WTC11 (cell line): ENCODE measurements at regions not wholly inside any gene's neighbourhood (a gene's known extent, or its start where the extent isn't known, plus 50 kb on each side); places are given as distances from the start of the nearest gene placed in this dataset.

Source experiments
- ATAC-seq: fragments of 200-7000 bp; cut with Tn5 transposase; 2 replicates; pipeline ENCODE4 v1.10.0; 2021; ENCODE audit warnings: mild to moderate bottlenecking, moderate library complexity
- CTCF ChIA-PET: fragments of 300-600 bp; sonication (Branson Sonifier 250); formaldehyde crosslinking; loops from one replicate; lab custom pipeline; 2021; ENCODE audit warnings: antibody characterized with exemption; lab: Charles Lee
- POLR2A ChIA-PET: fragments of 350-600 bp; sonication (Branson Sonifier 250); formaldehyde crosslinking; loops from one replicate; lab custom pipeline; 2021; ENCODE audit warnings: antibody characterized with exemption; lab: Charles Lee
- DNase-seq: peaks from one replicate; pipeline ENCODE4 v3.0.0; 2021; ENCODE audit warnings: low spot score
- H3K27ac Mint-ChIP-seq: 2 replicates; pipeline ENCODE4 v1.8.0; 2021; ENCODE audit warnings: mixed read lengths
- H3K27me3 Mint-ChIP-seq: 2 replicates; pipeline ENCODE4 v1.8.0; 2021; ENCODE audit warnings: low read depth, mild to moderate bottlenecking, moderate library complexity, mixed read lengths
- H3K36me3 Mint-ChIP-seq: 2 replicates; pipeline ENCODE4 v1.8.0; 2021; ENCODE audit warnings: mixed read lengths
- H3K4me1 Mint-ChIP-seq: 2 replicates; pipeline ENCODE4 v1.8.0; 2022; ENCODE audit warnings: mixed read lengths
- H3K4me3 Mint-ChIP-seq: 2 replicates; pipeline ENCODE4 v1.8.0; 2021; ENCODE audit warnings: mild to moderate bottlenecking, moderate library complexity, mixed read lengths
- H3K9me3 Mint-ChIP-seq: 2 replicates; pipeline ENCODE4 v1.8.0; 2021; ENCODE audit warnings: mixed read lengths
- ARID4B ChIP-seq: sonication (generic); formaldehyde crosslinking; IDR thresholded peaks from 2 replicates; pipeline ENCODE4 v1.8.0; 2023; ENCODE audit warnings: missing genetic modification reagents, mild to moderate bottlenecking, borderline replicate concordance
- ATF6 ChIP-seq: sonication (generic); formaldehyde crosslinking; IDR thresholded peaks from 2 replicates; pipeline ENCODE4 v1.8.1; 2023; ENCODE audit warnings: mild to moderate bottlenecking, missing genetic modification reagents
- E2F1 ChIP-seq: sonication (generic); formaldehyde crosslinking; IDR thresholded peaks from 2 replicates; pipeline ENCODE4 v1.8.0; 2022; ENCODE audit warnings: mild to moderate bottlenecking, missing genetic modification reagents
- ELF4 ChIP-seq: sonication (generic); formaldehyde crosslinking; IDR thresholded peaks from 2 replicates; pipeline ENCODE4 v1.8.1; 2022; ENCODE audit warnings: low read depth, mild to moderate bottlenecking, moderate library complexity, missing genetic modification reagents
- HMGA2 ChIP-seq: fragments of 250-450 bp; sonication (Bioruptor Pico); IDR thresholded peaks from 2 replicates; pipeline ENCODE4 v1.4.0; 2021; ENCODE audit warnings: mild to moderate bottlenecking, moderate library complexity
- HMGXB4 ChIP-seq: sonication (generic); formaldehyde crosslinking; IDR thresholded peaks from 2 replicates; pipeline ENCODE4 v1.8.1; 2023; ENCODE audit warnings: mild to moderate bottlenecking, moderate library complexity, missing genetic modification reagents
- KAT7 ChIP-seq: sonication (generic); formaldehyde crosslinking; IDR thresholded peaks from 2 replicates; pipeline ENCODE4 v1.8.1; 2023; ENCODE audit warnings: missing genetic modification reagents, mild to moderate bottlenecking, borderline replicate concordance
- MXD4 ChIP-seq: fragments of 250-450 bp; sonication (Bioruptor Pico); IDR thresholded peaks from 2 replicates; pipeline ENCODE4 v1.8.0; 2021; ENCODE audit warnings: mild to moderate bottlenecking, moderate library complexity, borderline replicate concordance
- NFE2L1 ChIP-seq: sonication (generic); formaldehyde crosslinking; IDR thresholded peaks from 2 replicates; pipeline ENCODE4 v1.8.1; 2023; ENCODE audit warnings: missing genetic modification reagents
- NR3C1 ChIP-seq: sonication (generic); formaldehyde crosslinking; conservative IDR thresholded peaks from 2 replicates; pipeline ENCODE4 v1.8.1; 2023; ENCODE audit warnings: low read depth, mild to moderate bottlenecking, missing genetic modification reagents
- PRRX2 ChIP-seq: fragments of 250-450 bp; sonication (Bioruptor Pico); IDR thresholded peaks from 2 replicates; pipeline ENCODE4 v1.8.0; 2021; ENCODE audit warnings: mild to moderate bottlenecking
- SMAD4 ChIP-seq: sonication (generic); formaldehyde crosslinking; IDR thresholded peaks from 2 replicates; pipeline ENCODE4 v1.8.0; 2022; ENCODE audit warnings: mild to moderate bottlenecking, missing genetic modification reagents
- ZBTB21 ChIP-seq: sonication (generic); formaldehyde crosslinking; IDR thresholded peaks from 2 replicates; pipeline ENCODE4 v1.8.1; 2023; ENCODE audit warnings: mild to moderate bottlenecking, missing genetic modification reagents, borderline replicate concordance
- ZMAT4 ChIP-seq: fragments of 250-450 bp; sonication (Bioruptor Pico); IDR thresholded peaks from 2 replicates; pipeline ENCODE4 v1.9.0; 2021; ENCODE audit warnings: mild to moderate bottlenecking
- ZNF121 ChIP-seq: sonication (generic); formaldehyde crosslinking; IDR thresholded peaks from 2 replicates; pipeline ENCODE4 v1.8.0; 2023; ENCODE audit warnings: missing genetic modification reagents
- ZNF232 ChIP-seq: sonication (generic); formaldehyde crosslinking; IDR thresholded peaks from 2 replicates; pipeline ENCODE4 v1.8.0; 2022; ENCODE audit warnings: mild to moderate bottlenecking, missing genetic modification reagents
- ZNF423 ChIP-seq: fragments of 250-450 bp; sonication (Bioruptor Pico); IDR thresholded peaks from 2 replicates; pipeline ENCODE4 v2.1.2; 2022; ENCODE audit warnings: mild to moderate bottlenecking, moderate library complexity
- TF ChIP-seq, protein P1 (sequence below): sonication (generic); formaldehyde crosslinking; IDR thresholded peaks from 2 replicates; pipeline ENCODE4 v1.8.0; 2022; ENCODE audit warnings: mild to moderate bottlenecking, missing genetic modification reagents
- TF ChIP-seq, protein P2 (sequence below): fragments of 200-600 bp; IDR thresholded peaks from 2 replicates; pipeline ENCODE4 v1.8.0; 2022; ENCODE audit warnings: antibody characterized with exemption

GRCh38 chr2:60219536-60219935, 333.9 kb downstream of the BCL11A start:
- Mint-ChIP-seq H3K4me1 (peaks cover 19% of the 10 kb centered on the region), H3K9me3 (no peaks in the 10 kb centered on the region), H3K4me3 (no peak overlapping the region), H3K36me3 (no peaks in the 10 kb centered on the region), H3K27me3 (no peaks in the 10 kb centered on the region; the same call in 1 of the 2 replicates), H3K27ac (no peak overlapping the region)
- TF ChIP-seq ELF4 (CRISPR knock-in tag) (no peak), ZBTB21 (no peak), HMGA2 (CRISPR knock-in tag) (no peak), ZNF423 (CRISPR knock-in tag) (no peak), KAT7 (CRISPR knock-in tag) (no peak), ARID4B (CRISPR knock-in tag) (no peak), ZMAT4 (CRISPR knock-in tag) (no peak), MXD4 (CRISPR knock-in tag) (no peak), PRRX2 (CRISPR knock-in tag) (no peak), E2F1 (CRISPR knock-in tag) (no peak), ATF6 (no peak), ZNF232 (CRISPR knock-in tag) (no peak), NR3C1 (CRISPR knock-in tag) (no peak), HMGXB4 (CRISPR knock-in tag) (no peak), SMAD4 (CRISPR knock-in tag) (no peak), NFE2L1 (CRISPR knock-in tag) (no peak), ZNF121 (CRISPR knock-in tag) (no peak)
- TF ChIP-seq, protein P1, sequence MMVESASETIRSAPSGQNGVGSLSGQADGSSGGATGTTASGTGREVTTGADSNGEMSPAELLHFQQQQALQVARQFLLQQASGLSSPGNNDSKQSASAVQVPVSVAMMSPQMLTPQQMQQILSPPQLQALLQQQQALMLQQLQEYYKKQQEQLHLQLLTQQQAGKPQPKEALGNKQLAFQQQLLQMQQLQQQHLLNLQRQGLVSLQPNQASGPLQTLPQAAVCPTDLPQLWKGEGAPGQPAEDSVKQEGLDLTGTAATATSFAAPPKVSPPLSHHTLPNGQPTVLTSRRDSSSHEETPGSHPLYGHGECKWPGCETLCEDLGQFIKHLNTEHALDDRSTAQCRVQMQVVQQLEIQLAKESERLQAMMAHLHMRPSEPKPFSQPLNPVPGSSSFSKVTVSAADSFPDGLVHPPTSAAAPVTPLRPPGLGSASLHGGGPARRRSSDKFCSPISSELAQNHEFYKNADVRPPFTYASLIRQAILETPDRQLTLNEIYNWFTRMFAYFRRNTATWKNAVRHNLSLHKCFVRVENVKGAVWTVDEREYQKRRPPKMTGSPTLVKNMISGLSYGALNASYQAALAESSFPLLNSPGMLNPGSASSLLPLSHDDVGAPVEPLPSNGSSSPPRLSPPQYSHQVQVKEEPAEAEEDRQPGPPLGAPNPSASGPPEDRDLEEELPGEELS (CRISPR knock-in tag): no peak
- TF ChIP-seq, protein P2, sequence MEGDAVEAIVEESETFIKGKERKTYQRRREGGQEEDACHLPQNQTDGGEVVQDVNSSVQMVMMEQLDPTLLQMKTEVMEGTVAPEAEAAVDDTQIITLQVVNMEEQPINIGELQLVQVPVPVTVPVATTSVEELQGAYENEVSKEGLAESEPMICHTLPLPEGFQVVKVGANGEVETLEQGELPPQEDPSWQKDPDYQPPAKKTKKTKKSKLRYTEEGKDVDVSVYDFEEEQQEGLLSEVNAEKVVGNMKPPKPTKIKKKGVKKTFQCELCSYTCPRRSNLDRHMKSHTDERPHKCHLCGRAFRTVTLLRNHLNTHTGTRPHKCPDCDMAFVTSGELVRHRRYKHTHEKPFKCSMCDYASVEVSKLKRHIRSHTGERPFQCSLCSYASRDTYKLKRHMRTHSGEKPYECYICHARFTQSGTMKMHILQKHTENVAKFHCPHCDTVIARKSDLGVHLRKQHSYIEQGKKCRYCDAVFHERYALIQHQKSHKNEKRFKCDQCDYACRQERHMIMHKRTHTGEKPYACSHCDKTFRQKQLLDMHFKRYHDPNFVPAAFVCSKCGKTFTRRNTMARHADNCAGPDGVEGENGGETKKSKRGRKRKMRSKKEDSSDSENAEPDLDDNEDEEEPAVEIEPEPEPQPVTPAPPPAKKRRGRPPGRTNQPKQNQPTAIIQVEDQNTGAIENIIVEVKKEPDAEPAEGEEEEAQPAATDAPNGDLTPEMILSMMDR: no peak
- ChIA-PET POLR2A (no interaction called here), CTCF (no interaction called here)
- ATAC-seq (no peak), DNase-seq (no peak)
